ENCODE measurements at regions not wholly inside any gene's neighbourhood (a gene's known extent, or its start where the extent isn't known, plus 50 kb on each side); places are given as distances from the start of the nearest gene placed in this dataset.
A peak's percentile ranks its signal among the peaks of the same experiment; 100 is the strongest.

DNA sequence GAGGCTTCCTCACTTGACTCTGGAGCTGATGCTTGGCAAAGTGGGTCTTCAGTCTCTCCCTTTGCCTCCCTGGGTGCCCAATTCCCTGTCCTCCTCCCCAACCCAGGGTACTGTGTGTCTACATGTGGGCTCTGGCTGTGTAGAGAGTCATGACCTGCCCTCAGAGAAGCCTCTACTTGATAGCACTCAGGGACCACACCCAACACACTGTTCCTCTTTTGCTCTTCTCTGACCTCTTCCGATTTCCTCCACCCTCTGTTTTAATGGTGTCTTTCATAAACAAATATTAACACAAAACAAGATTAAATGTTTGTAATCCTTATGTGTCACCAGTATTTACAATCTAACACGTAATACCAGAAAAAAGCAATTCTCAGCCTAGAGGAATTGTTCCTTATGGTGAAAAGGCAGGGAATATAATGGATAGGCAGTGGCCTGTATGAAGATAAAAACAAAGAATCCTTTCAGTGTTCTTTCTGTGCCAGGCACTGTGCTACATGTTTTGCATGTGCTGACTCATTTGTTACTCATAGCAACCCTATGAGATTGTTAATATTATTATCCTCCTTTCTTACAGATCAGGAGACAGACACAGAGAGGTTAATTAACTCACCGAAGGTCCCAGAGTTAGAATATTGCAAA is 58.2 kb downstream of the HSD3B1 start:
- peaks cover 59% of the 10 kb centered on the region for H3K4me1 Mint-ChIP-seq (ENCODE audit: low read depth)
- no peaks in the 10 kb centered on the region for H3K36me3 Mint-ChIP-seq (ENCODE audit: low read depth)
- intact Hi-C loops (cut with micrococcal nuclease) = no loop called here
- no peaks in the 10 kb centered on the region for H3K27me3 Mint-ChIP-seq
- no peak overlapping the region for H3K4me3 Mint-ChIP-seq
- H3K27ac Mint-ChIP-seq = peak overlapping the region; percentile 54
- no peaks in the 10 kb centered on the region for H3K9me3 Mint-ChIP-seq

DNA sequence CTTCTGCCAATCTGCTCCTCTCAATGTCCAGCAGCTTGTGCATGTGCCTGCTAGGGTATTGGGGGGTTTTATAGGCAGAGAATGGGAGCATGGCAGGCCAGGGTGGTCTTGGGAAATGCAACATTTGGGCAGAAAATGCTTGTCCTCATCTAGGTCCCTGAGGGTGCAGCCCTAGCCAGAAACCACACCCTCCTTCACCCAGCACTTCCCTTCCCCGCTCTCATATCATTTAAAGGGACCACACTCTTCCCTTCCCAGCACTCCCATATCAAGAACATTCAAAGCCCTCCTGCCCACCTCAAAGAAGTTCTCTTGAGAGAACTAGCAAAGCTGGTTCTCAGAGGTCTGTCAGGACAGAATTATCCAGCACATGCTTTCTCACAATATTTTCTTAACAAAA is 62.1 kb downstream of the HSD3B1 start:
- peak overlapping the region; percentile 27 for H3K4me3 Mint-ChIP-seq
- H3K27me3 Mint-ChIP-seq = no peaks in the 10 kb centered on the region
- no peaks in the 10 kb centered on the region for H3K36me3 Mint-ChIP-seq (ENCODE audit: low read depth)
- no peaks in the 10 kb centered on the region for H3K9me3 Mint-ChIP-seq
- peaks cover 73% of the 10 kb centered on the region for H3K4me1 Mint-ChIP-seq (ENCODE audit: low read depth)
- intact Hi-C loops (cut with micrococcal nuclease) = no loop called here
- peak overlapping the region; percentile 78 for H3K27ac Mint-ChIP-seq

Measured in dendritic cell treated with granulocyte-macrophage colony-stimulating factor and Interleukin-4, amounts not matched to agents 40 ng/mL and 50 ng/mL, for 4 days (primary cell).